H9 (cell line): ENCODE measurements at regions not wholly inside any gene's neighbourhood (a gene's known extent, or its start where the extent isn't known, plus 50 kb on each side); places are given as distances from the start of the nearest gene placed in this dataset.

ENCODE experiments used
- DNase-seq: peaks from one replicate; pipeline ENCODE4 v3.0.0-alpha.2; 2017
- H2AFZ ChIP-seq: one replicate; pipeline ENCODE4 v1.6.1; 2013; ENCODE audit warnings: mild to moderate bottlenecking, low read length, control low read depth, moderate library complexity
- H2AK5ac ChIP-seq: 2 replicates; pipeline ENCODE4 v1.6.1; 2013; ENCODE audit warnings: low read length, control low read depth, mixed read lengths; ENCODE audit not compliant: insufficient read length
- H2BK120ac ChIP-seq: one replicate; pipeline ENCODE4 v1.6.1; 2013; ENCODE audit warnings: low read depth, mild to moderate bottlenecking, low read length, control low read depth, inconsistent platforms; ENCODE audit not compliant: poor library complexity, severe bottlenecking
- H2BK12ac ChIP-seq: 2 replicates; pipeline ENCODE4 v1.6.1; 2013; ENCODE audit warnings: low read length, control low read depth, mixed read lengths, low read depth; ENCODE audit not compliant: insufficient read length
- H2BK15ac ChIP-seq: 2 replicates; pipeline ENCODE4 v1.6.1; 2013; ENCODE audit warnings: low read depth, low read length, control low read depth
- H2BK20ac ChIP-seq: one replicate; pipeline ENCODE4 v1.6.1; 2013; ENCODE audit warnings: low read depth, mild to moderate bottlenecking, low read length, control low read depth, inconsistent platforms; ENCODE audit not compliant: poor library complexity, severe bottlenecking
- H2BK5ac ChIP-seq: 2 replicates; pipeline ENCODE4 v1.6.1; 2013; ENCODE audit warnings: low read length, control low read depth, mixed read lengths; ENCODE audit not compliant: insufficient read length
- H3K14ac ChIP-seq: 2 replicates; pipeline ENCODE4 v1.6.1; 2013; ENCODE audit warnings: low read length, control low read depth; ENCODE audit not compliant: insufficient read depth
- H3K18ac ChIP-seq: 2 replicates; pipeline ENCODE4 v1.6.1; 2013; ENCODE audit warnings: low read depth, mild to moderate bottlenecking, mixed read lengths, low read length, control low read depth; ENCODE audit not compliant: insufficient read length
- H3K23ac ChIP-seq: 2 replicates; pipeline ENCODE4 v1.6.1; 2013; ENCODE audit warnings: low read length, control low read depth, mixed read lengths, low read depth; ENCODE audit not compliant: insufficient read length
- H3K23me2 ChIP-seq: 2 replicates; pipeline ENCODE4 v1.6.1; 2013; ENCODE audit warnings: low read depth, mild to moderate bottlenecking, mixed read lengths, low read length, control low read depth; ENCODE audit not compliant: insufficient read length, poor library complexity, severe bottlenecking
- H3K27ac ChIP-seq: 2 replicates; pipeline ENCODE4 v1.5.1; 2013; ENCODE audit warnings: low read length, control low read depth, mixed read lengths, low read depth; ENCODE audit not compliant: insufficient read length
- H3K27me3 ChIP-seq: 2 replicates; pipeline ENCODE4 v1.6.1; 2013; ENCODE audit warnings: low read length, control low read depth, inconsistent platforms; ENCODE audit not compliant: insufficient read depth
- H3K4ac ChIP-seq: 2 replicates; pipeline ENCODE4 v1.6.1; 2013; ENCODE audit warnings: low read depth, mild to moderate bottlenecking, control low read depth, inconsistent platforms, low read length, moderate library complexity
- H3K4me1 ChIP-seq: 2 replicates; pipeline ENCODE4 v1.6.1; 2013; ENCODE audit warnings: low read length, control low read depth, inconsistent platforms; ENCODE audit not compliant: insufficient read depth
- H3K4me2 ChIP-seq: 2 replicates; pipeline ENCODE4 v1.6.1; 2013; ENCODE audit warnings: low read length, control low read depth, mixed read lengths; ENCODE audit not compliant: insufficient read length, insufficient read depth
- H3K56ac ChIP-seq: 2 replicates; pipeline ENCODE4 v1.6.1; 2013; ENCODE audit warnings: low read depth, mild to moderate bottlenecking, mixed read lengths, low read length, control low read depth; ENCODE audit not compliant: insufficient read length
- H3K79me1 ChIP-seq: 2 replicates; pipeline ENCODE4 v1.6.1; 2013; ENCODE audit warnings: low read depth, mild to moderate bottlenecking, moderate library complexity, low read length, control low read depth, inconsistent platforms; ENCODE audit not compliant: insufficient read depth, poor library complexity, severe bottlenecking
- H3K79me2 ChIP-seq: 2 replicates; pipeline ENCODE4 v1.6.1; 2013; ENCODE audit warnings: low read length, control low read depth, inconsistent platforms; ENCODE audit not compliant: insufficient read depth
- H3K9ac ChIP-seq: 2 replicates; pipeline ENCODE4 v1.6.1; 2013; ENCODE audit warnings: low read length, control low read depth, mixed read lengths; ENCODE audit not compliant: insufficient read length; ENCODE audit errors: extremely low read depth
- H3K9me3 ChIP-seq: one replicate; pipeline ENCODE4 v1.6.1; 2013; ENCODE audit warnings: low read depth, low read length, inconsistent platforms; ENCODE audit not compliant: control insufficient read depth
- H3T11ph ChIP-seq: one replicate; pipeline ENCODE4 v1.6.1; 2013; ENCODE audit warnings: mild to moderate bottlenecking, low read length, control low read depth, inconsistent platforms
- H4K20me1 ChIP-seq: one replicate; pipeline ENCODE4 v1.6.1; 2013; ENCODE audit not compliant: control insufficient read depth, insufficient read length, insufficient read depth
- H4K5ac ChIP-seq: 2 replicates; pipeline ENCODE4 v1.6.1; 2013; ENCODE audit warnings: low read depth, mild to moderate bottlenecking, mixed read lengths, low read length, control low read depth; ENCODE audit not compliant: insufficient read length
- H4K8ac ChIP-seq: replicated peaks from 2 replicates; pipeline ENCODE4 v1.6.1; 2013; ENCODE audit warnings: low read length, control low read depth, mixed read lengths, low read depth; ENCODE audit not compliant: insufficient read length
- H4K91ac ChIP-seq: 2 replicates; pipeline ENCODE4 v1.6.1; 2013; ENCODE audit warnings: low read depth, mild to moderate bottlenecking, moderate library complexity, mixed read lengths, low read length, control low read depth; ENCODE audit not compliant: insufficient read length
- H3K27ac Mint-ChIP-seq, 3 experiments: 2 replicates in 2 of 3; 3 replicates in 1 of 3; pipeline ENCODE4 v1.8.0; 2020 to 2021; ENCODE audit warnings: mixed read lengths in 3 of 3, mild to moderate bottlenecking in 1 of 3, moderate library complexity in 1 of 3
- H3K27me3 Mint-ChIP-seq: 2 replicates; pipeline ENCODE4 v1.8.0; 2021; ENCODE audit warnings: low read depth, mild to moderate bottlenecking, moderate library complexity, mixed read lengths
- H3K36me3 Mint-ChIP-seq, 3 experiments: 2 replicates in 2 of 3; 3 replicates in 1 of 3; pipeline ENCODE4 v1.8.0; 2020 to 2021; ENCODE audit warnings: low read depth in 3 of 3, mixed read lengths in 3 of 3; ENCODE audit not compliant: insufficient read depth in 1 of 3
- H3K4me1 Mint-ChIP-seq, 2 experiments: 2 replicates each; pipeline ENCODE4 v1.8.0; 2020; ENCODE audit warnings: mixed read lengths in 2 of 2
- H3K4me3 Mint-ChIP-seq, 2 experiments: 2 replicates in 1 of 2; 3 replicates in 1 of 2; pipeline ENCODE4 v1.8.0; 2020 to 2021; ENCODE audit warnings: mild to moderate bottlenecking in 2 of 2, mixed read lengths in 2 of 2, moderate library complexity in 1 of 2
- H3K9me3 Mint-ChIP-seq, 2 experiments: 2 replicates in 1 of 2; 3 replicates in 1 of 2; pipeline ENCODE4 v1.8.0; 2020; ENCODE audit warnings: mild to moderate bottlenecking in 2 of 2, mixed read lengths in 2 of 2, moderate library complexity in 1 of 2
- WGBS: extraction: QIAGEN DNeasy Blood & Tissue Kit; methylation state at CpG from one replicate; pipeline ENCODE4 v1.1.7; 2013; ENCODE audit warnings: missing lambda C conversion rate, low lambda C conversion rate, mixed read lengths; ENCODE audit not compliant: insufficient read length; ENCODE audit errors: extremely low coverage; 5-methylcytosine and 5-hydroxymethylcytosine counted together
- TF ChIP-seq, protein P1 (sequence below): fragments of 200-600 bp; sonication (generic); conservative IDR thresholded peaks from 3 replicates; pipeline ENCODE4 v1.8.0; 2021; ENCODE audit warnings: antibody characterized with exemption, mild to moderate bottlenecking

- no peaks in the 10 kb centered on the region for H3K79me1 ChIP-seq
- no peaks in the 10 kb centered on the region for H3K9me3 Mint-ChIP-seq
- no peaks in the 10 kb centered on the region for H3K9me3 ChIP-seq
- H2BK120ac ChIP-seq = no peak overlapping the region
- H3K4me1 ChIP-seq = no peaks in the 10 kb centered on the region
- H3K27ac ChIP-seq = no peak overlapping the region
- no peak overlapping the region for H2BK5ac ChIP-seq
- H2AK5ac ChIP-seq = no peak overlapping the region
- H3K56ac ChIP-seq = no peak overlapping the region
- H3K4me3 Mint-ChIP-seq = no peak overlapping the region
- no peak overlapping the region for H2BK20ac ChIP-seq
- no CpG with 5 or more reads among the region's 1 CpG for WGBS
- H3K23me2 ChIP-seq = no peaks in the 10 kb centered on the region
- H3K9ac ChIP-seq = no peak overlapping the region
- no peak overlapping the region for H3K14ac ChIP-seq
- DNase-seq = no peak
- no peaks in the 10 kb centered on the region for H3K4me1 Mint-ChIP-seq
- H3K27ac Mint-ChIP-seq = no peak overlapping the region
- no peak overlapping the region for H4K8ac ChIP-seq
- no peak overlapping the region for H4K5ac ChIP-seq
- no peaks in the 10 kb centered on the region for H3K79me2 ChIP-seq
- H3K23ac ChIP-seq = no peak overlapping the region
- no peak overlapping the region for H3K4me2 ChIP-seq
- no peaks in the 10 kb centered on the region for H3K27me3 ChIP-seq
- no peak overlapping the region for H3K18ac ChIP-seq
- TF ChIP-seq, protein P1, sequence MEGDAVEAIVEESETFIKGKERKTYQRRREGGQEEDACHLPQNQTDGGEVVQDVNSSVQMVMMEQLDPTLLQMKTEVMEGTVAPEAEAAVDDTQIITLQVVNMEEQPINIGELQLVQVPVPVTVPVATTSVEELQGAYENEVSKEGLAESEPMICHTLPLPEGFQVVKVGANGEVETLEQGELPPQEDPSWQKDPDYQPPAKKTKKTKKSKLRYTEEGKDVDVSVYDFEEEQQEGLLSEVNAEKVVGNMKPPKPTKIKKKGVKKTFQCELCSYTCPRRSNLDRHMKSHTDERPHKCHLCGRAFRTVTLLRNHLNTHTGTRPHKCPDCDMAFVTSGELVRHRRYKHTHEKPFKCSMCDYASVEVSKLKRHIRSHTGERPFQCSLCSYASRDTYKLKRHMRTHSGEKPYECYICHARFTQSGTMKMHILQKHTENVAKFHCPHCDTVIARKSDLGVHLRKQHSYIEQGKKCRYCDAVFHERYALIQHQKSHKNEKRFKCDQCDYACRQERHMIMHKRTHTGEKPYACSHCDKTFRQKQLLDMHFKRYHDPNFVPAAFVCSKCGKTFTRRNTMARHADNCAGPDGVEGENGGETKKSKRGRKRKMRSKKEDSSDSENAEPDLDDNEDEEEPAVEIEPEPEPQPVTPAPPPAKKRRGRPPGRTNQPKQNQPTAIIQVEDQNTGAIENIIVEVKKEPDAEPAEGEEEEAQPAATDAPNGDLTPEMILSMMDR = no peak
- H4K91ac ChIP-seq = no peak overlapping the region
- no peak overlapping the region for H3T11ph ChIP-seq
- no peak overlapping the region for H2BK15ac ChIP-seq
- H3K36me3 Mint-ChIP-seq = no peaks in the 10 kb centered on the region
- H4K20me1 ChIP-seq = no peaks in the 10 kb centered on the region
- H3K4ac ChIP-seq = no peak overlapping the region
- no peaks in the 10 kb centered on the region; the same call in none of the 2 replicates for H3K27me3 Mint-ChIP-seq
- no peak overlapping the region for H2BK12ac ChIP-seq
- no peak overlapping the region for H2AFZ ChIP-seq
Measured at GRCh38 chr16:76866994-76867393, 324.0 kb upstream of the MON1B start.
